Activated CD4-positive, alpha-beta T cell treated with anti-CD3 and anti-CD28 coated beads for 36 hours (primary cell): ENCODE measurements at regions not wholly inside any gene's neighbourhood (a gene's known extent, or its start where the extent isn't known, plus 50 kb on each side); places are given as distances from the start of the nearest gene placed in this dataset.

Source experiments
- ATAC-seq: fragments of 200-7000 bp; cut with Tn5 transposase; one replicate; pipeline ENCODE4 v1.10.0; 2021; ENCODE audit warnings: mild to moderate bottlenecking, moderate library complexity
- CTCF ChIA-PET: fragments of 350-600 bp; sonication (Branson Sonifier 250); formaldehyde crosslinking; loops from one replicate; lab custom pipeline; 2021; ENCODE audit warnings: antibody characterized with exemption; lab: Charles Lee
- POLR2A ChIA-PET: fragments of 350-600 bp; sonication (Branson Sonifier 250); formaldehyde crosslinking; loops from one replicate; lab custom pipeline; 2021; ENCODE audit warnings: antibody characterized with exemption, inconsistent platforms; lab: Charles Lee
- DNase-seq: peaks from one replicate; pipeline ENCODE4 v3.0.0-alpha.2; 2020
- H3K27ac Mint-ChIP-seq: one replicate; pipeline ENCODE4 v1.8.0; 2021; ENCODE audit warnings: mixed read lengths
- H3K27me3 Mint-ChIP-seq: one replicate; pipeline ENCODE4 v1.8.0; 2021; ENCODE audit warnings: mixed read lengths
- H3K36me3 Mint-ChIP-seq: one replicate; pipeline ENCODE4 v1.8.0; 2021; ENCODE audit warnings: low read depth, mixed read lengths
- H3K4me1 Mint-ChIP-seq: one replicate; pipeline ENCODE4 v1.8.0; 2021; ENCODE audit warnings: mixed read lengths
- H3K4me3 Mint-ChIP-seq: one replicate; pipeline ENCODE4 v1.8.0; 2021; ENCODE audit warnings: mild to moderate bottlenecking, moderate library complexity, mixed read lengths
- H3K9me3 Mint-ChIP-seq: one replicate; pipeline ENCODE4 v1.8.0; 2021; ENCODE audit warnings: low read depth, mixed read lengths
- intact Hi-C, 2 experiments: fragments of 100-400 bp; cut with DNase I in 1 of 2; cut with micrococcal nuclease in 1 of 2; formaldehyde crosslinking; loops; one replicate each; pipeline versions ENCODE4 v1.14.2 to v1.15.1; 2022 to 2024; cut with DNase I, micrococcal nuclease

GRCh38 chr5:127993476-127993875, 90.1 kb upstream of the SLC12A2 start:
- intact Hi-C loops: no loop called here
- Mint-ChIP-seq H3K27ac (no peak overlapping the region), H3K27me3 (no peaks in the 10 kb centered on the region), H3K4me3 (no peak overlapping the region), H3K36me3 (peaks cover 8% of the 10 kb centered on the region), H3K9me3 (peaks cover 7% of the 10 kb centered on the region), H3K4me1 (no peaks in the 10 kb centered on the region)
- CTCF ChIA-PET: no interaction called here
- POLR2A ChIA-PET: no interaction called here
- DNase-seq (no peak), ATAC-seq (no peak)

- Mint-ChIP-seq H3K4me3 (no peak overlapping the region), H3K4me1 (no peaks in the 10 kb centered on the region), H3K36me3 (peaks cover 8% of the 10 kb centered on the region), H3K27me3 (no peaks in the 10 kb centered on the region), H3K9me3 (peaks cover 7% of the 10 kb centered on the region), H3K27ac (no peak overlapping the region)
- no peak for ATAC-seq
- ChIA-PET POLR2A (no interaction called here), CTCF (no interaction called here)
- DNase-seq: no peak
- intact Hi-C loops: no loop called here
These were observed 89.4 kb upstream of the SLC12A2 start for GRCh38 chr5:127994087-127994660.

- no peak for DNase-seq
- no peaks in the 10 kb centered on the region for H3K4me1 Mint-ChIP-seq
- H3K4me3 Mint-ChIP-seq: no peak overlapping the region
- peaks cover 7% of the 10 kb centered on the region for H3K9me3 Mint-ChIP-seq
- no peaks in the 10 kb centered on the region for H3K27me3 Mint-ChIP-seq
- CTCF ChIA-PET: no interaction called here
- intact Hi-C loops: no loop called here
- H3K36me3 Mint-ChIP-seq: peaks cover 8% of the 10 kb centered on the region
- POLR2A ChIA-PET: no interaction called here
- H3K27ac Mint-ChIP-seq: no peak overlapping the region
- ATAC-seq: no peak
These were observed 88.0 kb upstream of the SLC12A2 start for GRCh38 chr5:127995556-127995955.

GRCh38 chr5:127997201-127997704, 86.3 kb upstream of the SLC12A2 start:
- no peak overlapping the region for H3K27ac Mint-ChIP-seq
- no peaks in the 10 kb centered on the region for H3K4me1 Mint-ChIP-seq
- H3K9me3 Mint-ChIP-seq: peaks cover 4% of the 10 kb centered on the region
- ChIA-PET POLR2A (interaction anchor here (0.6 kb wide), 1 partner anchor 18 kb away, joined by 3 read pairs; no protein-coding TSS in a partner anchor), CTCF (interaction anchor here (0.7 kb wide), 1 partner anchor 334 kb away, joined by 3 read pairs; no protein-coding TSS in a partner anchor)
- no peak for ATAC-seq
- H3K4me3 Mint-ChIP-seq: no peak overlapping the region
- DNase-seq: no peak
- intact Hi-C loops: no loop called here
- H3K27me3 Mint-ChIP-seq: no peaks in the 10 kb centered on the region
- peaks cover 4% of the 10 kb centered on the region for H3K36me3 Mint-ChIP-seq

- H3K27me3 Mint-ChIP-seq: no peaks in the 10 kb centered on the region
- ATAC-seq (no peak), DNase-seq (no peak)
- H3K27ac Mint-ChIP-seq: no peak overlapping the region
- no peak overlapping the region for H3K4me3 Mint-ChIP-seq
- no peaks in the 10 kb centered on the region for H3K4me1 Mint-ChIP-seq
- ChIA-PET POLR2A (interaction anchor here (0.5 kb wide), 1 partner anchor 56 kb away, joined by 4 read pairs; no protein-coding TSS in a partner anchor), CTCF (no interaction called here)
- peaks cover 8% of the 10 kb centered on the region for H3K36me3 Mint-ChIP-seq
- intact Hi-C loops: no loop called here
- no peaks in the 10 kb centered on the region for H3K9me3 Mint-ChIP-seq
These were observed 84.5 kb upstream of the SLC12A2 start for GRCh38 chr5:127998950-127999615.

- Mint-ChIP-seq H3K4me3 (no peak overlapping the region), H3K27me3 (no peaks in the 10 kb centered on the region), H3K9me3 (no peaks in the 10 kb centered on the region), H3K27ac (no peak overlapping the region), H3K36me3 (peaks cover 6% of the 10 kb centered on the region), H3K4me1 (no peaks in the 10 kb centered on the region)
- intact Hi-C loops: no loop called here
- ChIA-PET POLR2A (no interaction called here), CTCF (interaction anchor here (0.6 kb wide), 1 partner anchor 17 kb away, joined by 3 read pairs; no protein-coding TSS in a partner anchor)
- no peak for ATAC-seq
- DNase-seq: no peak
These were observed 83.7 kb upstream of the SLC12A2 start for GRCh38 chr5:127999909-128000308.

GRCh38 chr5:128002425-128002824, 81.1 kb upstream of the SLC12A2 start:
- Mint-ChIP-seq H3K4me1 (no peaks in the 10 kb centered on the region), H3K27me3 (no peaks in the 10 kb centered on the region), H3K4me3 (no peak overlapping the region), H3K9me3 (no peaks in the 10 kb centered on the region), H3K27ac (no peak overlapping the region), H3K36me3 (peaks cover 5% of the 10 kb centered on the region)
- DNase-seq (no peak), ATAC-seq (no peak)
- intact Hi-C loops: no loop called here
- ChIA-PET POLR2A (no interaction called here), CTCF (no interaction called here)

- ChIA-PET POLR2A (interaction anchor here (0.7 kb wide), 1 partner anchor 1888 kb away, joined by 3 read pairs; no protein-coding TSS in a partner anchor), CTCF (interaction anchor here (0.7 kb wide), 1 partner anchor 12 kb away, joined by 3 read pairs; no protein-coding TSS in a partner anchor)
- Mint-ChIP-seq H3K27me3 (no peaks in the 10 kb centered on the region), H3K4me1 (no peaks in the 10 kb centered on the region), H3K27ac (no peak overlapping the region), H3K4me3 (no peak overlapping the region), H3K36me3 (peaks cover under 1% of the 10 kb centered on the region), H3K9me3 (no peaks in the 10 kb centered on the region)
- DNase-seq (no peak), ATAC-seq (no peak)
- intact Hi-C loops: no loop called here
These were observed 75.6 kb upstream of the SLC12A2 start for GRCh38 chr5:128007939-128008338.

- ATAC-seq: no peak
- Mint-ChIP-seq H3K27ac (no peak overlapping the region), H3K4me1 (no peaks in the 10 kb centered on the region), H3K36me3 (no peaks in the 10 kb centered on the region), H3K9me3 (no peaks in the 10 kb centered on the region), H3K27me3 (no peaks in the 10 kb centered on the region), H3K4me3 (no peak overlapping the region)
- ChIA-PET CTCF (no interaction called here), POLR2A (interaction anchor here (0.6 kb wide), 1 partner anchor 1814 kb away, joined by 3 read pairs; no protein-coding TSS in a partner anchor)
- DNase-seq: no peak
- intact Hi-C loops: no loop called here
These were observed 74.2 kb upstream of the SLC12A2 start for GRCh38 chr5:128009403-128009802.

GRCh38 chr5:128011339-128011738, 72.2 kb upstream of the SLC12A2 start:
- intact Hi-C loops: no loop called here
- DNase-seq: no peak
- H3K36me3 Mint-ChIP-seq: no peaks in the 10 kb centered on the region
- no peak for ATAC-seq
- no peak overlapping the region for H3K27ac Mint-ChIP-seq
- H3K4me3 Mint-ChIP-seq: no peak overlapping the region
- H3K9me3 Mint-ChIP-seq: no peaks in the 10 kb centered on the region
- H3K4me1 Mint-ChIP-seq: no peaks in the 10 kb centered on the region
- POLR2A ChIA-PET: no interaction called here
- CTCF ChIA-PET: no interaction called here
- H3K27me3 Mint-ChIP-seq: no peaks in the 10 kb centered on the region

GRCh38 chr5:128014578-128014977, 69.0 kb upstream of the SLC12A2 start:
- ChIA-PET POLR2A (no interaction called here), CTCF (interaction anchor here (1.1 kb wide), 1 partner anchor 310 kb away, joined by 3 read pairs; no protein-coding TSS in a partner anchor)
- no peaks in the 10 kb centered on the region for H3K9me3 Mint-ChIP-seq
- H3K4me3 Mint-ChIP-seq: no peak overlapping the region
- intact Hi-C loops: no loop called here
- H3K27me3 Mint-ChIP-seq: no peaks in the 10 kb centered on the region
- ATAC-seq (no peak), DNase-seq (no peak)
- no peaks in the 10 kb centered on the region for H3K4me1 Mint-ChIP-seq
- no peak overlapping the region for H3K27ac Mint-ChIP-seq
- H3K36me3 Mint-ChIP-seq: no peaks in the 10 kb centered on the region

GRCh38 chr5:128015478-128015877, 68.1 kb upstream of the SLC12A2 start:
- ATAC-seq (no peak), DNase-seq (no peak)
- no peaks in the 10 kb centered on the region for H3K27me3 Mint-ChIP-seq
- POLR2A ChIA-PET: no interaction called here
- H3K9me3 Mint-ChIP-seq: no peaks in the 10 kb centered on the region
- intact Hi-C loops: no loop called here
- no peak overlapping the region for H3K27ac Mint-ChIP-seq
- CTCF ChIA-PET: interaction anchor here (1.1 kb wide), 1 partner anchor 311 kb away, joined by 3 read pairs; no protein-coding TSS in a partner anchor
- no peaks in the 10 kb centered on the region for H3K4me1 Mint-ChIP-seq
- no peak overlapping the region for H3K4me3 Mint-ChIP-seq
- no peaks in the 10 kb centered on the region for H3K36me3 Mint-ChIP-seq
